HG03135 (cell line): ENCODE measurements at regions not wholly inside any gene's neighbourhood (a gene's known extent, or its start where the extent isn't known, plus 50 kb on each side); places are given as distances from the start of the nearest gene placed in this dataset.
"Not testable (repeated sequence)": the region's sequence is repeated elsewhere in the genome, so short reads cannot be mapped to it uniquely, and the experiment has no call there.

Experiments used
- ATAC-seq: cut with Tn5 transposase; IDR thresholded peaks from one replicate; pipeline ENCODE4 v1.9.1; 2021; ENCODE audit warnings: mild to moderate bottlenecking, moderate library complexity; ENCODE audit not compliant: unreplicated experiment

DNA sequence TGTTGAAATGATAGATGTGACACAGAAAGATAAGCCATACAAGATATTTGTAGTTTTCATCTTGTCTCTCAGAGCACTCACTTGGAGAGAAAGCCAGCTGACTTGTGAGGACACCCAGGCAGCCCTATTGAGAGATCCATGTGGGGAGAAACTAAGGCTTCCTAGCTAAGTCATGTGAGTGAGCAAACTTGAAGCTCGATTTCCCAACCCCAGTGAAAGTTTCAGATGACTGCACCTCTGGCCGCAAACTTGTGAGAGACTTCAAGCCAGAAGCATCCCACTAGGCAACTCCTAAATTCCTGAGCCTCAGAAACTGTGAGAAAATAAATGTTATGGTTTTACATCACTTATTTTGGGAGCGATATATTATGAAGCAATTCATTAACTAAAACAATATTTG lies 832.3 kb downstream of the LTN1 start:
- ATAC-seq: no peak

DNA sequence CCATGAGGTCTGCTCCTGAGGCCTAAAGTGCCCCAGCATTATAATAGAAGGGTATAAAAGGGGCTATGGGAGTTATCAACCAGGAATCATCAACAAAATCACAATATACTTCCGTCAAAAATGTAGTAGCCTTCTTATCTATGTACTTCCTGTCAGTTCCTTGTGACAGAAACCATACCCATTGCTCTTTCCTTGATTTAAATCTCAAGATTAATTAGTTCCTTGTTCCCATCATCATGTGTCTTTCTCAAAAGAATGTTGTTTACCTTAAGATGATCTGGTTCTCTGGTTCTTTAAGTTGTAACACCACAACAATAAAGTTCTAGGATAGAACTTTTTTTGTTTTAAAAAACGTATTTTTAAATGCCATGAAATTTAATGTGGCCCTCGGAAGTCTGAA lies 833.3 kb downstream of the LTN1 start:
- ATAC-seq: no peak

DNA sequence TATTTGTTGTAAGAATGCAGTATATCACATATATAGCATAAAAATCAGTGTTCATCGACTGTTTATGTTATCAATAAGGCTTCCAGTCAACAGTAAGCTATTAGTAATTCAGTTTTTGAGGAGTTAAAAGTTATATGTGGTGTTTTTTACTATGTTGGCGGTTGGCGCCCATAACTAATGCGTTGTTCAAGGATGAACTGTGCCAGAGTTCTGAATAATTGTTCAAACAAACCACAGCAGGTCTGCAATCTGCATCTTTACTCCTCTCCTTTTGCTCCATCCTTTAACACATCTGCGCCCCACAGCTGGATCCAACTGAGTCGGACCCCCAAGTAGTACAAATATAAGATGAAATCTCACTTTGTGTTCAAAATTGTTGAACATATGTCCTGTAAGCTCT lies 836.1 kb downstream of the LTN1 start:
- no peak for ATAC-seq

DNA sequence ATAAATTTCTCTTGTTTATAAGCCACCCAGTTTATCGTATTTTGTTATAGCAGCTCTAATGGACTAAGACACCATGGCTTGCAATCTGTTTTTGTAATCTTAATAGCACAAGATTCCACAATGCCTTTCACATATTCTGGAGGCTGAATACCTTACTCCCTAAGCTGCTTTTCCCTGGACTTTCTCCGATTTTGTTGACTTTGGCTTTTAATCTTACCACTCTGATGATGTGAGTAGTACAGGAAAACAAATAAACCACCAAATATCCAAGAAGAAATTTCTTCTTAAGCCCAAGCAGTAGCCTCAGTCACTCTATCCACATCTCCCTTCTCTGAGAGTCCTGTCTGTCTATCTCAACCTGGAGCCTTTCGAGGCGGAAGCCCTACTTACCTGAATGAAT lies 838.6 kb downstream of the LTN1 start:
- ATAC-seq: no peak

GRCh38 chr21:28152732-28153131 lies 839.9 kb downstream of the LTN1 start:
- ATAC-seq: no peak

- no peak for ATAC-seq
These were observed 840.9 kb downstream of the LTN1 start for GRCh38 chr21:28151758-28152157.

DNA sequence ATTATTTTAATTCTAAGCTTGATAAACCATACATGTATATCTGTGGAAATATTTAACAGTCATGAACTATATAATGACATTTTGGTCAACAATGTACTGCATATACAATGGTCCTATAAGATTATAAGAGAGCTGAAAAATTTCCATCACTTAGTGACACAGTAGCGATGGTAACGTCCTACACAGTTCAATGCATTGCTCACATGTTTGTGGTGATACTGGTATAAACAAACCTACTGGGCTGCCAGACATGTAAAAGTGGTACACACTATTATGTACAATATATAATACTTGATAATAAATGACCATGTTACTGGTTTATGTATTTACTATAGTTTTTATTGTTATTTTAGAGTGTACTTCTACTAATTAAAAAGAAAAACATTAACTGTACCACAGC lies 841.9 kb downstream of the LTN1 start:
- ATAC-seq: no peak

DNA sequence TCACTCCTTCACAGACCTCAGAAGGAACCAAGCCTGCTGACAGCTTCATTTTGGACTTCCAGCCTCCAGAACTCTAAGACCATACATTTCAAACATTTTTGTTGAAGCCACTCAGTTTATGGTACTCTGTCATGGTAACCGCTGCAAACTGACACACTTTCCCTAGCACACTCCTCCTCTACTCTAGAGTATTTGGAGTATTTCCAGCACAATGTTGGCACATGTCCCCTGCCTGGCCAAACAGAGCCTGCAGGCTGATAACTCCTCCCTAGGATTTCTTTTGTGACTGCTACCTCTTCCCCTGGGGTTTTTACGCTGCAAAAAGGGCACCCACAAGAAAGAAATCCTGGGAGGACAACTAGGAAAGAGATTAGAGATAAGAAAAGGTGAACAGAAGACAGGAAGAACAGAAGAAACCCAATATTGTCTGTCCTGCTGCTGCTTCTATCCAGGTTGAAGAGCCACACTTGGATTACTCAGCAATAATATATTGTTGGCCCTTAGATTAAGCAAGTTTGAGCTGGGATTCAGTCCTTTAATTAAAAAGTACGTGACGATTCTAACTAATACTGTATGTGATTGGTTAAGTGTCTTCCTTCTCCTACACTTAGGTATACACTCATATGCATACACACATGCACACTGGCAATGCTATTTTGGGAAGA lies 844.1 kb downstream of the LTN1 start:
- ATAC-seq: no peak

DNA sequence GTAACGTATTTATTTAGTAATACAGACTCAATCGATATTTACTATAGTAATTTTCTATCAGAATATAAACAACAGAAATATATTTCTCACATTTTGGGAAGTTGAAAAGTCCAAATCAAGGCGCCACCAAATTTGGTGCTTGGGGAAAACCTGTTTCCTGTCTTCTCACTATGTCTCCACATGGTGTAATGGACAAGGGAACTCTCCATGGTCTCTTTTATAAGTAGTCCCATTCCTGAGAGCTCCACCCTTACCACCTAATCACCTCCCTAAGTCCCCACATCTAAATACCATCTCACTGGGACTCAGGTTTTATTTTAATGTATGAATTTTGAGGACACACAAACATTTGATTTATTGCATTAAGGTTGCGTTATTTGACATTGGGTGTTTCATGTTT lies 848.0 kb downstream of the LTN1 start:
- no peak for ATAC-seq

GRCh38 chr21:28144089-28144488 lies 848.6 kb downstream of the LTN1 start:
- no peak for ATAC-seq

- ATAC-seq: no peak
These were observed 850.0 kb downstream of the LTN1 start for GRCh38 chr21:28142697-28143096.

GRCh38 chr21:28138272-28138671 lies 854.4 kb downstream of the LTN1 start:
- no peak for ATAC-seq

DNA sequence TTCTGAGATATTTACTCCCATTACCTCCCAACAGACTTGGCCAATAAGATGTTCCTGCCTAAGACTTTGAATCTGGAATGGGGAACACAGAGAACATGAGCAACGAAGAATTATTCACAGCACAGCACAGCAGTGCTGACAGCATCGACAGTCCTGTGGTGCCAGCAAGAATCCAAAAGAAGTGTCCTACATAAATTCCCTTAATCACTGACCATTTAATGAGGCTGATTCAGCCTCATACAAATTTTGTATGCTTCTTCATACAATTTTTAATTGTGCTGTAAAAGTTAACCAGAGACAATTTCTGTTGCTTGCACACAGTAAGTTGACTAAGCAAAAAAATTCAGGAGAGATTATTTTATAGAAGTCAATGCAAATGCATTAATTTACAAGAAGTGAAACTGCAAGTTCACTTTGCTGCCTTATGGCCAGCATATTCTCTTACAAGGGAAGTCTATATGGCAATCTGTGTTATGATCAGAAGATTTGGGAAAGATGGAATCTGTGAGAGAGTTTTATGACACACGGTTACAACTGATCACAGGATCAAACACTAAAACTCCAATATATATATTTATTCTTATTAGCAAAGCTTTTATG lies 855.9 kb downstream of the LTN1 start:
- no peak for ATAC-seq

- ATAC-seq: no peak
These were observed 857.0 kb downstream of the LTN1 start for GRCh38 chr21:28135646-28136045.

GRCh38 chr21:28133116-28133515 lies 859.6 kb downstream of the LTN1 start:
- ATAC-seq: no peak

- no peak for ATAC-seq
These were observed 860.0 kb downstream of the LTN1 start for GRCh38 chr21:28132713-28133112.

DNA sequence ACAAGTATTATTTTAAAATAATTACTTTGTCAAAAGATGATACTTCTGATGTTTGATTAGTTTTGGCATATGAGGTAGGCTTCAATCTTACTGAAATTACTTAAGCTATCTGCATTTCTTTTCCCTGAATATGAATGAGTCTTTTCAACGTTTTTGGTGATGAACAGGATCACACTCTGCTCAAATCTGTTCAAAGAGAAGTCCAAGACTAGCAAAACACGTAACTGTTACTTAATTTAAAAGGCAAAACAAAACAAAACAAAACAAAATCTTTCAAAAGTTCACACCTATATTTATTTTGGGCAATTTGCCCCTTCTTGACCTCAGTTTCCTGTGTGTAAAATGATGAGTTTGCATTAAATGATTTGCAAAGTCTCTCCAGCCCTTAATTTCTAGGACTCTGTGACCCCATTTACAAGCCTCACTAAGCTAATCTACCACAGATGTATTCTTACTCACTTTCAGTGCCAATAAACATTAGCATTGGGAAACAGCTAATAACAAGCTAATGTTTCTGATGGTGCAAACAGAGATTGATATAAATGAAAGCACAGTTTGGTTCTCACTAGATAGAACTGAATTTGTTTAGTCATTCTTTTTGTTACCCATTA lies 865.4 kb downstream of the LTN1 start:
- ATAC-seq: no peak

GRCh38 chr21:28126521-28127174 lies 866.0 kb downstream of the LTN1 start:
- no peak for ATAC-seq

DNA sequence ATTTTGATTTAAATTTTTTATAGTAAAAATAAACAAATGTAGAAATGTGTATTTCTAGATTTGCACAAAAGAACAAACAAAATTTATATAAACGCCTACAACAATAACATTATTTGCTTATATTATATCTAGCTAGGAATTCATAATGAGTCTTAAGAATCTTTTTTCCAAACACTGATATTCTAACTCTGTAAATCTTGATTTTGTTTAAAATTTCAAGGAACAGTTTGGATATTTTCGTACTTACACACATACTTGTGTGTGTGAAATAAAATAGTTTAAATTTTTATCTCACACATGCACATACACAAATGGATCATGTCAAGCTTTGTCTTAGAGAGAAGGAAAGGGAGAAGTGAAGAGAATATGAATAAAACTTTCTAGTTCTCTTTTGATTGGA lies 868.1 kb downstream of the LTN1 start:
- ATAC-seq: no peak

DNA sequence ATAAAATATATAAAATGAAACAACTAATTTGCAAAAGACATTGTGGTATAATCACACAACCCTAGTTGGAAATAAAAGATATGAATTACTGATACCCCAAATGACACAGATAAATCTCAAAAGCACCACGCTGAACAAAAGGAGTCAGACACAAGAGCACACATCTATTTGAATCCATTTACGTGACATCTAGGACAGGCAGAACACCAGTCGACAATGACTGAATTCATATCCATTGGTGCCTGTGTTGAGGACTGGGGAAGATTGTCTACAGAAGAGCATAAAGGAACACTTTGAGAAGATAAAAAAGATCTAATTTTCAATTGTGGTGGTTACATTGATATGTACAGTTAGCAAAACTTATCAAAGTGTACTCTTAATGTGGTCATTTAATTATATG lies 874.1 kb downstream of the LTN1 start:
- no peak for ATAC-seq

DNA sequence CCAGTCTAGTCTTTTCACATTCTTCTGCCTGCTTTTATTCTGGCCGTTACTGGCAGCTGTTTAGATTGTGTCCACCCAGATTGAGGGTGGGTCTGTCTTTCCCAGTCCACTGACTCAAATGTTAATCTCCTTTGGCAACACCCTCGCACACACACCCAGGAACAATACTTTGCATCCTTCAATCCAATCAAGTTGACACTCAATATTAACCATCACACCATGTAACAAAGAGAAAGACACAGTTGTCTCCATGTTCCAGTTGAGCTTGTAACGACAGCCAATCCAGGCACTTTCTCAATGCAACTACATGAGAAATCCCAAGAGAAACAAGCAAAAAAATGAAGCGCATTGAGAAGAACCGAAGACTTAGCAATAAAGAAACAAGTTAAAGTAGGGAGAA lies 877.7 kb downstream of the LTN1 start:
- not testable (repeated sequence) for ATAC-seq

GRCh38 chr21:28113718-28114117 lies 879.0 kb downstream of the LTN1 start:
- ATAC-seq: no peak
